Peyer's patch (tissue), 4 donors: ENCODE measurements at regions not wholly inside any gene's neighbourhood (a gene's known extent, or its start where the extent isn't known, plus 50 kb on each side); places are given as distances from the start of the nearest gene placed in this dataset.

Experiments
- DNase-seq, 3 donors: peaks; one replicate each; pipeline ENCODE4 v3.0.0-alpha.2; 2017 to 2019
- H3K27ac ChIP-seq, 4 donors: fragments of 200-600 bp; sonication (generic); one replicate each; pipeline ENCODE4 v1.5.1; 2016 to 2019
- H3K27me3 ChIP-seq, 2 donors: fragments of 200-600 bp; sonication (generic); one replicate each; pipeline ENCODE4 v1.5.1; 2019
- H3K36me3 ChIP-seq, 3 donors: fragments of 200-600 bp; sonication (generic); one replicate each; pipeline ENCODE4 v1.5.1; 2016 to 2019
- H3K4me1 ChIP-seq, 4 donors: fragments of 200-600 bp; sonication (generic); one replicate each; pipeline ENCODE4 v1.5.1; 2016 to 2019
- H3K4me3 ChIP-seq, 4 donors: fragments of 200-600 bp; sonication (generic); 1 replicate in 3 of 4; 2 replicates in 1 of 4; pipeline ENCODE4 v1.5.1; 2016 to 2019; ENCODE audit warnings: mild to moderate bottlenecking in 1 of 4
- H3K9me3 ChIP-seq, 4 donors: fragments of 200-600 bp; sonication (generic); one replicate each; pipeline ENCODE4 v1.5.1; 2016 to 2019; ENCODE audit warnings: mild to moderate bottlenecking in 1 of 4
- CTCF ChIP-seq, 6 experiments: fragments of 450-650 bp in 4 of 6; fragments of 200-600 bp in 2 of 6; sonication (generic) in 1 of 6; IDR thresholded peaks; one replicate each; pipeline ENCODE4 v1.5.1; 2017 to 2019; ENCODE audit warnings: antibody characterized with exemption in 6 of 6, mild to moderate bottlenecking in 3 of 6, moderate library complexity in 1 of 6
- POLR2A ChIP-seq, 2 donors: fragments of 450-650 bp; IDR thresholded peaks; one replicate each; pipeline ENCODE4 v1.5.1; 2017; ENCODE audit warnings: antibody characterized with exemption in 2 of 2, mild to moderate bottlenecking in 2 of 2, moderate library complexity in 2 of 2

GRCh38 chr10:3263747-3264146 lies 91.2 kb upstream of the PITRM1 start:
- Histone ChIP-seq H3K27ac (no peak overlapping the region), H3K4me1 (no peaks in the 10 kb centered on the region), H3K36me3 (no peaks in the 10 kb centered on the region), H3K4me3 (no peak overlapping the region), H3K9me3 (no peaks in the 10 kb centered on the region), H3K27me3 (no peaks in the 10 kb centered on the region)
- no peak for TF ChIP-seq CTCF (IDR thresholded peaks at IDR 0.05)
- no peak for TF ChIP-seq POLR2A (IDR thresholded peaks at IDR 0.05)
- no peak for DNase-seq

- Histone ChIP-seq H3K27ac (no peak overlapping the region), H3K36me3 (no peaks in the 10 kb centered on the region), H3K4me3 (no peak overlapping the region), H3K4me1 (no peaks in the 10 kb centered on the region), H3K9me3 (no peaks in the 10 kb centered on the region), H3K27me3 (no peaks in the 10 kb centered on the region)
- no peak for DNase-seq
- TF ChIP-seq POLR2A (IDR thresholded peaks at IDR 0.05) (no peak), CTCF (IDR thresholded peaks at IDR 0.05) (no peak)
Observed at GRCh38 chr10:3263082-3263481, 90.5 kb upstream of the PITRM1 start.

GRCh38 chr10:3261921-3262320 lies 89.3 kb upstream of the PITRM1 start:
- TF ChIP-seq POLR2A (IDR thresholded peaks at IDR 0.05) (no peak), CTCF (IDR thresholded peaks at IDR 0.05) (no peak)
- no peak for DNase-seq
- H3K27me3 ChIP-seq = no peaks in the 10 kb centered on the region

GRCh38 chr10:3260066-3260834 lies 87.7 kb upstream of the PITRM1 start:
- DNase-seq = no peak
- no peak overlapping the region for H3K27ac ChIP-seq
- no peak overlapping the region for H3K4me3 ChIP-seq
- H3K9me3 ChIP-seq = no peaks in the 10 kb centered on the region
- TF ChIP-seq POLR2A (IDR thresholded peaks at IDR 0.05) = no peak
- no peak for TF ChIP-seq CTCF (IDR thresholded peaks at IDR 0.05)
- no peaks in the 10 kb centered on the region for H3K4me1 ChIP-seq
- H3K36me3 ChIP-seq = no peaks in the 10 kb centered on the region
- H3K27me3 ChIP-seq = no peaks in the 10 kb centered on the region

More at GRCh38 chr10:3261921-3262320, 89.3 kb upstream of the PITRM1 start:
- no peaks in the 10 kb centered on the region for H3K36me3 ChIP-seq
- H3K4me1 ChIP-seq = no peaks in the 10 kb centered on the region
- no peaks in the 10 kb centered on the region for H3K9me3 ChIP-seq
- H3K4me3 ChIP-seq = no peak overlapping the region
- H3K27ac ChIP-seq = no peak overlapping the region

- Histone ChIP-seq H3K36me3 (no peaks in the 10 kb centered on the region), H3K27ac (no peak overlapping the region), H3K4me3 (no peak overlapping the region), H3K4me1 (no peaks in the 10 kb centered on the region), H3K27me3 (no peaks in the 10 kb centered on the region), H3K9me3 (no peaks in the 10 kb centered on the region)
- DNase-seq = no peak
- TF ChIP-seq POLR2A (IDR thresholded peaks at IDR 0.05) (no peak), CTCF (IDR thresholded peaks at IDR 0.05) (no peak)
Observed at GRCh38 chr10:3259499-3259898, 86.9 kb upstream of the PITRM1 start.
